GM19099 (cell line): ENCODE measurements at regions not wholly inside any gene's neighbourhood (a gene's known extent, or its start where the extent isn't known, plus 50 kb on each side); places are given as distances from the start of the nearest gene placed in this dataset.

Source experiments
- POLR2A ChIP-seq: IDR thresholded peaks from 3 replicates; pipeline ENCODE4 v1.6.1; 2011; ENCODE audit warnings: low read depth; ENCODE audit not compliant: insufficient read length; ENCODE audit errors: extremely low read depth

DNA sequence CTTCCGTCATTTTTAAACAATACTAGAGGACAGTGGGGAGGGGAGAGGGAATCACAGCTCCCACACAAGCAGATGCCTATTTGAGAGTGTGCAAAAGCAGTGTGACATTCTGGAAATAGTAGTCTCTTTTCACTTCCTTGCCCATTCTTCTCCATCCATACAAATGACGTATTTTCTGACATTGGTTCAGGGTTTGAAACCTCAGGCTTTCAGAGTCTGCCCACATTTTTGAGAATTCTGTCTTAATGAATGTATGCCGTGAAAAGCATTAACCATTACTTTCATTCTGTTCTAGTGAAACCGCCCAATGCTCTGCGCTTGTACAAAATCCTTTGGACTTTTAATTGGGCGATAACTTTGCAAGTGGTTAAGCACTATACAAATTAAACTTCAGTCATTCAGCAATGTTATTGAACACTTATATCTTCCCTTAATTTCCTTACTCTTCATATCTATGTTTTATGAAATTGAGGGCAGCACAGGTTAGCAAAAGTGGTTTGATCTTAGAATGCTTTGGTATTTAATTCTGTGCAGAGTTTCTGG lies 265.7 kb downstream of the SOX4 start:
- no peak for TF ChIP-seq POLR2A

DNA sequence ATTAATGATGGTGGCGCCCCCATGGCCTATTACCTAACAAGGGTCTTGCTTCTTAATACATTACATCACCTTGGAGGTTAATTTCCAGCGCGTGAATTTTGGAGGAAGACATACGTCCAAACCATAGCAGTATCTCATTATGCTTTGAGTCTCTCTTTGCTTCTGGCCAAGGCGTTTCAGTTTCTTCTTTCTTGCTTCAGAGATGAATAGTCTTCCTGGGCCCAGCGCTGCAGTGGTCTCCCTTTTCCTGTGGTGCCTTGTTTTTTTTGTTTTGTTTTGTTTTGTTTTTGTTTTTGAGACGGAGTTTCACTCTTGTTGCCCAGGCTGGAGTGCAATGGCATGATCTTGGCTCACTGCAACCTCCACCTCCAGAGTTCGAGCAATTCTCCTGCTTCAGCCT lies 268.4 kb downstream of the SOX4 start:
- no peak for TF ChIP-seq POLR2A

DNA sequence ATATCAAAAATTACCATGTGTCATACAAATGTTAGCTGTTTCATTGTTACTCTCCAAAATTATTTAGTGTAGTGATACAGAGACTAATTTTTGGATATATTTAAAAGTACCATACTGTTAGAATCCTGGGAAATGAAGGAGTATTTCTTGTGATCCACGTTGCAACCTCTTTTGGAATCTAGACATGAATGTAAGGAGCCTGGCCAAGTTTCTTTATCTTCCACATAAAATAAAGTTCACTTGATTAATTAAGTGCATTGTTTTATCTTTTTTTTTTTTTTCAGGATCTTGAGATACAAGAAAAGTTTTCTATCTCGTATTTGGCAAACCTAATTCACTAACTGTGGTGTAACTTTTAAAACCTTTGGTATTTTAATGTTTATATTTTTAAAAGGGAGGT lies 270.7 kb downstream of the SOX4 start:
- TF ChIP-seq POLR2A, result no peak

- no peak for TF ChIP-seq POLR2A
Measured at GRCh38 chr6:21868226-21868625, 274.7 kb downstream of the SOX4 start.

GRCh38 chr6:21869085-21869771 lies 275.7 kb downstream of the SOX4 start:
- no peak for TF ChIP-seq POLR2A

DNA sequence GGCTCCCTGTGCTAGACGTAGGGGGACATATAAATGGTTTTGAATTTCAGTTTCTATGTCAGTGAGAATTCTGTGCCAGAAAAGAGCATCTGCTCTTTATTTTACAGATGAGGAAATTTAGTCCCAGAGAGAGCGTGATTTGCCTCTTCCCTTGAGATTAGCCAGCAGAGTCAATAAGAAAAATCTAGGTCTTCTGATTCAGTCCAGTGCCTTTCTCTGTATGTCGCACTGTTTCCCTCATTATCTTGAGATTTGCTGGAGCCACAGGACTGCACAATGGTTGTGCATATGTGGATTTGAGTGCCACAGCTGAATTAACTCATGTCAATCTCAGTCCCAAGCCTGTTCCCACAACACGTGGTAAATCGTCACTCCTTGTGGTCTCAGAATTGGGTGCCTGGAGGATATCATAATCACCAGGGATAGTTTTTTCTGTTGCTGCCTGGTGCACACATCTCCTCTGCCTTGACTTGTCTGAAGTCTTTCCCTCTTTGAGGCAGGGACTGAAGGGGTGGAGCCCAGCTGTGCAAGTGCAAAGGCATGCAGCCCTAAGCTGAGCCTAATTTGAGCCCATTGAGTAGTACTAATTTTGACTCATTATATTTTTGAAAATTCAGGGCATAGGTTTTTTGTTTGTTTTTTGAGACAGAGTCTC lies 276.7 kb downstream of the SOX4 start:
- TF ChIP-seq POLR2A, result no peak

DNA sequence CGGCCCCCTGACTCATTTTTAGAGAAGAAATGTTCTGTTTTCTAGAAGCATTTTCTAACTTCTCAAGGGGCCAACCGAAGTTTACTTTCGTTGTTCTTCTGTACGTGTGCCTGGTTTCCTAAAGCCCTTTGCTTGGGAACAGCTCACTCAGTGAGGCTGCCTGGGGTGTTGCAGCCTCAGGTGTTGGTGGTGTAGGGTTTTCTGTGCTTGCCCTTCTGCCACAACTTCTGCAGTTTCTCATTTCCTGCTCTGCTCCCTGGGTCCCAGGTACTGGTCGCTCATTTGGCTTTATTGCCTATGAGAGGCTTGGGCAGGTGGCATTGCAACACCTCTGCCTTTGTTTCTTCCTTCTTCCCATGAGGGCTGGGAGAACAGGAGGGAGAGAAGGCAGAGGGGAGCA lies 278.3 kb downstream of the SOX4 start:
- TF ChIP-seq POLR2A, result no peak

- no peak for TF ChIP-seq POLR2A
Measured at GRCh38 chr6:21872749-21873148, 279.2 kb downstream of the SOX4 start.

DNA sequence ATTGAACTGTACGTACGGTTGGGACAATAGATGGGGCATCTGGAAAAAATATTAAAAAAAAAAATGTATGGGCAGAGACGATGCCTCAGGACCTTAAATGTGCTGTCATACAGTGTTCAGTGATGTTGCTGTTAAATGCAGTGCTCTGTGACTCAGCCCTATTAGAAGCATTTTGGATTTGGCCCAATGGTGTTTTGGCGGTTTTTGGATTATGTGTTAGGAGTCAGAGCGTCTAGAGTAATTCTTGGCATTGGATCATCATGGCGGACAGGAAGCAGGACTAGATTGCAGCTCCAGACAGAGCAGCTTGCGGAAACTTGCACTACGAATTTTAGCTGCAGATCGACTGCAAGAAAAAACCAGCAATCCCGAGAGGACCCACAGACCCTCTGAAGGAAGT lies 280.0 kb downstream of the SOX4 start:
- TF ChIP-seq POLR2A, result no peak

DNA sequence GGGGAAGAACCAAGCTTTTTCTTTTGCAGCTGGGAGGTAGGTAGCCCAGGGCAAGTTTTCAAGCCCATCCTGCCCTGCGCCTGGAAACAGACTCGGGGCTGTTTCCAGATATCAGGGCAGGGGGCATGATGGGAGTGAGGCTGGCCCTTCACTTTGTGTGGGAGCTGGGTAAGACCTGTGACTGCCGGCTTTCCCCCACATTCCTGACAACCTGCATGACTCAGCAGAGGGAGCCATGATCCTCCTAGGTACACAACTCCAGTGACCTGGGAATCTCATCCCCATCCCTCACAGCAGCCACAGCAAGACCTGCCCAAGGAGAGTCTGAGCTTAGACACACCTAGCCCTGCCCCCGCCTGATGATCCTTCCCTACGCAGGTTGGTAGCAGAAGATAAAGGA lies 280.8 kb downstream of the SOX4 start:
- no peak for TF ChIP-seq POLR2A

GRCh38 chr6:21881969-21882465 lies 288.5 kb downstream of the SOX4 start:
- no peak for TF ChIP-seq POLR2A

GRCh38 chr6:21883595-21884328 lies 290.2 kb downstream of the SOX4 start:
- TF ChIP-seq POLR2A, result no peak

- TF ChIP-seq POLR2A, result no peak
Measured at GRCh38 chr6:21885111-21885510, 291.6 kb downstream of the SOX4 start.

GRCh38 chr6:21885532-21886114 lies 292.1 kb downstream of the SOX4 start:
- TF ChIP-seq POLR2A, result no peak

- TF ChIP-seq POLR2A, result no peak
Measured at GRCh38 chr6:21886542-21887151, 293.1 kb downstream of the SOX4 start.
